ENCODE measurements at regions not wholly inside any gene's neighbourhood (a gene's known extent, or its start where the extent isn't known, plus 50 kb on each side); places are given as distances from the start of the nearest gene placed in this dataset.

DNA sequence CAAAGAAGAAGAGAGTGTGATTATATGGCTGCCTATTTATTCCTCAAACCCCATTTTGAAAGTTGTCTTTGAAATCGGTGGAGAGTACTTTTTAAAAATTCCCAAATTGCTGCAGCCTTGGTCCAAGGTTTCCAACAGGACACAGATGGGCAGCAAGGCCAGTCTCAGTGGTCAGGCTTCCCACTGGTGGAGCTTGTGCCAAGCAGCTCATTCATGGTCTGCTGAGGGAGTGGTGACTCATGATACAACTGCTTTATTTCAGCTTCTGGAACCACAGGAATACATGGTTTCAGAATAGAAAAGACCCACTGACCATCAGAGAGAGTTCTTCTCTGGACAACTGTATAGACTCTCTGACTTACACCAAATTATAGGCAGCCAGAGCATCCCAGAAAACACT is 673.1 kb upstream of the KLF4 start:
- TF ChIP-seq, protein P1, sequence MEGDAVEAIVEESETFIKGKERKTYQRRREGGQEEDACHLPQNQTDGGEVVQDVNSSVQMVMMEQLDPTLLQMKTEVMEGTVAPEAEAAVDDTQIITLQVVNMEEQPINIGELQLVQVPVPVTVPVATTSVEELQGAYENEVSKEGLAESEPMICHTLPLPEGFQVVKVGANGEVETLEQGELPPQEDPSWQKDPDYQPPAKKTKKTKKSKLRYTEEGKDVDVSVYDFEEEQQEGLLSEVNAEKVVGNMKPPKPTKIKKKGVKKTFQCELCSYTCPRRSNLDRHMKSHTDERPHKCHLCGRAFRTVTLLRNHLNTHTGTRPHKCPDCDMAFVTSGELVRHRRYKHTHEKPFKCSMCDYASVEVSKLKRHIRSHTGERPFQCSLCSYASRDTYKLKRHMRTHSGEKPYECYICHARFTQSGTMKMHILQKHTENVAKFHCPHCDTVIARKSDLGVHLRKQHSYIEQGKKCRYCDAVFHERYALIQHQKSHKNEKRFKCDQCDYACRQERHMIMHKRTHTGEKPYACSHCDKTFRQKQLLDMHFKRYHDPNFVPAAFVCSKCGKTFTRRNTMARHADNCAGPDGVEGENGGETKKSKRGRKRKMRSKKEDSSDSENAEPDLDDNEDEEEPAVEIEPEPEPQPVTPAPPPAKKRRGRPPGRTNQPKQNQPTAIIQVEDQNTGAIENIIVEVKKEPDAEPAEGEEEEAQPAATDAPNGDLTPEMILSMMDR (IDR thresholded peaks at IDR 0.05): no peak
- TF ChIP-seq POLR2A (IDR thresholded peaks at IDR 0.05): no peak
